Activated CD8-positive, alpha-beta T cell treated with anti-CD3 and anti-CD28 coated beads for 36 hours (primary cell): ENCODE measurements at regions not wholly inside any gene's neighbourhood (a gene's known extent, or its start where the extent isn't known, plus 50 kb on each side); places are given as distances from the start of the nearest gene placed in this dataset.

ENCODE experiments used
- ATAC-seq: fragments of 200-7000 bp; cut with Tn5 transposase; one replicate; pipeline ENCODE4 v1.10.0; 2021; ENCODE audit warnings: mild to moderate bottlenecking, moderate library complexity
- CTCF ChIA-PET: fragments of 350-600 bp; sonication (Branson Sonifier 250); formaldehyde crosslinking; loops from one replicate; lab custom pipeline; 2021; ENCODE audit warnings: antibody characterized with exemption; lab: Charles Lee
- POLR2A ChIA-PET: fragments of 350-600 bp; sonication (Branson Sonifier 250); formaldehyde crosslinking; loops from one replicate; lab custom pipeline; 2021; ENCODE audit warnings: antibody characterized with exemption; lab: Charles Lee
- DNase-seq: peaks from one replicate; pipeline ENCODE4 v3.0.0-alpha.2; 2020
- H3K27ac Mint-ChIP-seq: one replicate; pipeline ENCODE4 v1.8.0; 2021; ENCODE audit warnings: mild to moderate bottlenecking, mixed read lengths
- H3K27me3 Mint-ChIP-seq: one replicate; pipeline ENCODE4 v1.8.0; 2021; ENCODE audit warnings: mixed read lengths
- H3K36me3 Mint-ChIP-seq: one replicate; pipeline ENCODE4 v1.8.0; 2021; ENCODE audit warnings: low read depth, mixed read lengths
- H3K4me1 Mint-ChIP-seq: one replicate; pipeline ENCODE4 v1.8.0; 2021; ENCODE audit warnings: low read depth, mixed read lengths
- H3K4me3 Mint-ChIP-seq: one replicate; pipeline ENCODE4 v1.8.0; 2021; ENCODE audit warnings: mild to moderate bottlenecking, moderate library complexity, mixed read lengths
- H3K9me3 Mint-ChIP-seq: one replicate; pipeline ENCODE4 v1.8.0; 2021; ENCODE audit warnings: mixed read lengths
- intact Hi-C: fragments of 100-400 bp; cut with micrococcal nuclease; formaldehyde crosslinking; loops from one replicate; pipeline ENCODE4 v1.10.0; 2022
- TF ChIP-seq, protein P1 (sequence below): fragments of 200-600 bp; IDR thresholded peaks from one replicate; pipeline ENCODE4 v1.8.0; 2022; ENCODE audit warnings: antibody characterized with exemption, mild to moderate bottlenecking

DNA sequence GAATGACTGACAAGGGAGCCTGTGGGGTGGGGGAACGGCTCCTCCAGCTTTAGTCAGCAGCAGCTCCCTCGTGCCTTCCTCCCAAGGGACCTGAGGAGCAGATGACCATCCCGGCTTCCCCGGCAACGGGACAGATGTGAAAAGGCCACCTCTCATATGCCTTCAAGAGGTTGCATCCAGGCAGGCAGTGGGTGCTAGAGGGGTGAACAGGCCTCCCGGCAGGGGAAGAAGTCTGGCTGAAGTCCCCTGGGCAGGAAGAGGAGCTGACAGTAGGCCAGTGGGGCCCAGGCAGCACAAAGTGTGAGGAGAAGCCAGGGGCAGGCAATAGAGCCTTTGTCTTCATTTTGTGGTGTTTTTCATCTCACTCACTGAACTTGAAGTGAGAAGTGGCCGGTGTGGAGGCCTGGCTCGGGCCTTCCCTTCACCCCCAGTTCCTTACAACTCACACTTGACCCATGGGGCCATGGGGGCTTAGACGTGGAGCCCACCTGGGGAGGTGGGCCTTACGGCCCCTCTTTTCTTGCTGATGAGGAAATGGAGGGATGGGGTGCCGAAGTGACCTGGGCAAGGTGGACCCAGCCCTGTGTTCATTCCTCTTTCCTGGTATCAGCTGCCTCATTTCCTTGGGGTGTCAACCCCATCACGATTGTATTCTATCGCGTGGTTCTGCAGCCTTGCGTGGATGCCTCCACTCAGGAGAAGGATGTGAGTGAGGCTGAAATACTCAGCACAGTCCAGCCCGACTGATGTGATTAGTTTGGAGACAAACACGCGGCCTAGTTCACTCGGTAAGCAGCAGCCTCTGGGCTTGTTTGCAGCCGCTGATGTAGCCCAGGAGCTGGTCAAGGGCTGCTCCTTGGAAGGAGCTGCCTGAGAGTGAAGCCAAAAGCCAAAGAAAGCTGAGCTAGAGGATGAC lies 115.5 kb upstream of the ALDH1A3 start:
- H3K4me3 Mint-ChIP-seq: no peak overlapping the region
- peaks cover 1% of the 10 kb centered on the region for H3K4me1 Mint-ChIP-seq
- no peaks in the 10 kb centered on the region for H3K9me3 Mint-ChIP-seq
- intact Hi-C loops: no loop called here
- DNase-seq (no peak), ATAC-seq (no peak)
- CTCF ChIA-PET: no interaction called here
- no peak overlapping the region for H3K27ac Mint-ChIP-seq
- POLR2A ChIA-PET: interaction anchor here (0.6 kb wide), 1 partner anchor 515 kb away, joined by 3 read pairs; no protein-coding TSS in a partner anchor
- H3K36me3 Mint-ChIP-seq: no peaks in the 10 kb centered on the region
- TF ChIP-seq, protein P1, sequence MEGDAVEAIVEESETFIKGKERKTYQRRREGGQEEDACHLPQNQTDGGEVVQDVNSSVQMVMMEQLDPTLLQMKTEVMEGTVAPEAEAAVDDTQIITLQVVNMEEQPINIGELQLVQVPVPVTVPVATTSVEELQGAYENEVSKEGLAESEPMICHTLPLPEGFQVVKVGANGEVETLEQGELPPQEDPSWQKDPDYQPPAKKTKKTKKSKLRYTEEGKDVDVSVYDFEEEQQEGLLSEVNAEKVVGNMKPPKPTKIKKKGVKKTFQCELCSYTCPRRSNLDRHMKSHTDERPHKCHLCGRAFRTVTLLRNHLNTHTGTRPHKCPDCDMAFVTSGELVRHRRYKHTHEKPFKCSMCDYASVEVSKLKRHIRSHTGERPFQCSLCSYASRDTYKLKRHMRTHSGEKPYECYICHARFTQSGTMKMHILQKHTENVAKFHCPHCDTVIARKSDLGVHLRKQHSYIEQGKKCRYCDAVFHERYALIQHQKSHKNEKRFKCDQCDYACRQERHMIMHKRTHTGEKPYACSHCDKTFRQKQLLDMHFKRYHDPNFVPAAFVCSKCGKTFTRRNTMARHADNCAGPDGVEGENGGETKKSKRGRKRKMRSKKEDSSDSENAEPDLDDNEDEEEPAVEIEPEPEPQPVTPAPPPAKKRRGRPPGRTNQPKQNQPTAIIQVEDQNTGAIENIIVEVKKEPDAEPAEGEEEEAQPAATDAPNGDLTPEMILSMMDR: no peak
- H3K27me3 Mint-ChIP-seq: peaks cover 16% of the 10 kb centered on the region

DNA sequence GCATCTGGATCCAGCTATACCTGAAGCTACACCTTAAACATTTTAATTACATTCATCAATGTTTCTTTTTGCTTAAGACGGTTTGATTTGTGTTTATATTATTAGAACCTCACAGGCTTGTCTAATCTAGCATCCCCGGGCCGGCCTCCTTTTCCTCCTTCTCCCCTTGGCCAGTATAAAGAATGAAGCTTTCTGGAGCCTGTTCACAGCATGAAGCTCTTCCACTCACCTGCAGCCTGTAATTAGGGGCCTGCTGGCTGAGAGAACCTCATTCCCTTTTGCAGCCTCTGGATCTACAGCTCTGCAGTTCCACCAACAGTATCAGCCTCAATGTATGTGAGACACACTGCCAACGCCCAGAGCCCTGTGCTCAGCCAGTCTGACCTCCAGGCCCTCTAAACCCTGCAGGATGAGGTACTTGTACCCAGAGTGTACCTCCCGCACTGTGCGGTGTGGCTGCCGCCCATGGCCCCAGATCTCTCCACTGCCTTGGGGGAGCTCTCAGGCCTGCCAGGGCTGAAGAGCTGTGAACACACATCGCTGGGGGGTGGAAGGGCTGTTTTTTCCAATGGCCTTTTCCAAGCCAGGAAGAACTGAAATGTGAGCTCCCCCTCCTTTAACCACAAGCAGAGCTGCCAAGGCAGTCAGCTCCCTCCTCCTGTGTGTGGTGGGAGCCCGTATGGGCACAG lies 114.7 kb upstream of the ALDH1A3 start:
- DNase-seq (no peak), ATAC-seq (no peak)
- Mint-ChIP-seq H3K4me1 (no peaks in the 10 kb centered on the region), H3K27me3 (peaks cover 8% of the 10 kb centered on the region), H3K4me3 (no peak overlapping the region), H3K27ac (no peak overlapping the region), H3K9me3 (no peaks in the 10 kb centered on the region), H3K36me3 (no peaks in the 10 kb centered on the region)
- intact Hi-C loops: no loop called here
- POLR2A ChIA-PET: no interaction called here
- TF ChIP-seq, protein P1: no peak
- CTCF ChIA-PET: interaction anchor here (0.8 to 1.1 kb wide), 2 partner anchors 8 to 108 kb away, joined by 4 read pairs; no protein-coding TSS in a partner anchor

DNA sequence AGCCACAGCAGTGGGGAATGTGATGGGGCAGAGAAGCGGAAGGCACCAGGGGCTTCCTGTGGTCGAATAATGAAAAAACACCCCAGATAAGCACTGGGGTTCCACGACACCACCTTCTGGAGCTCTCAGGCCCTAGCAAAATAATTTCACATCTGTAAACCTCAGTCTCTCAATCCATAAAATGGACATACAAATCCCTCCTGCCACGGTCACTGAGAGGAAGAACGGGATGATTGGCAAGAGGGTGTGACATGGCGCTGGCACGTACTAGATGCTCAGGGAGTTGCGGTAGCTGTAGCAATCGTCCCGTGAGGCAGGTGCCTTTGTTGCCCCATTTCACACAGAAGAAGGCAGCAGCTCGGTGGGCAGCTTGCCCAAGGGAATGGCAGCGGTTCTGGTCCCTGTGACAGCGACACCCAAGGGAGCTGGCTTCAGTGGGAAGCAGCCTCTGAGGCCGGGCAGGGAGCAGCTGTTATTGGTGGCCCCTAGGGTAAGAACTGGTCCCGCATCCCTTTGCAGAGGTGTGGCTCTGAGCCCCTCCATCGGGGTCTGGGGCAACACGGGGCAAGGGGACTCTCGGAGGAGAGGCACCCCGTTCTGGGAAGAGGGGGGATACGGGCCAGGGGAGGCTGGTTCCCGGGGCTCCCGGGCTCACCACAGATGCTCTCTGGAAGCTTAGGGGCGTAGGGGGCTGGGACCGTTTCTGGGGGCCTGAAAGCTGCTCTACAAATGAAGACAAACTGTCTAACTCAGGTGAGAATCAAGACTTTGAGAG lies 114.0 kb upstream of the ALDH1A3 start:
- DNase-seq (no peak), ATAC-seq (no peak)
- Mint-ChIP-seq H3K9me3 (no peaks in the 10 kb centered on the region), H3K27ac (no peak overlapping the region), H3K4me1 (no peaks in the 10 kb centered on the region), H3K4me3 (no peak overlapping the region), H3K27me3 (peaks cover 4% of the 10 kb centered on the region), H3K36me3 (no peaks in the 10 kb centered on the region)
- TF ChIP-seq, protein P1: no peak
- POLR2A ChIA-PET: no interaction called here
- intact Hi-C loops: no loop called here
- CTCF ChIA-PET: interaction anchor here (0.8 to 1.1 kb wide), 2 partner anchors 9 to 107 kb away, joined by 4 read pairs; no protein-coding TSS in a partner anchor

DNA sequence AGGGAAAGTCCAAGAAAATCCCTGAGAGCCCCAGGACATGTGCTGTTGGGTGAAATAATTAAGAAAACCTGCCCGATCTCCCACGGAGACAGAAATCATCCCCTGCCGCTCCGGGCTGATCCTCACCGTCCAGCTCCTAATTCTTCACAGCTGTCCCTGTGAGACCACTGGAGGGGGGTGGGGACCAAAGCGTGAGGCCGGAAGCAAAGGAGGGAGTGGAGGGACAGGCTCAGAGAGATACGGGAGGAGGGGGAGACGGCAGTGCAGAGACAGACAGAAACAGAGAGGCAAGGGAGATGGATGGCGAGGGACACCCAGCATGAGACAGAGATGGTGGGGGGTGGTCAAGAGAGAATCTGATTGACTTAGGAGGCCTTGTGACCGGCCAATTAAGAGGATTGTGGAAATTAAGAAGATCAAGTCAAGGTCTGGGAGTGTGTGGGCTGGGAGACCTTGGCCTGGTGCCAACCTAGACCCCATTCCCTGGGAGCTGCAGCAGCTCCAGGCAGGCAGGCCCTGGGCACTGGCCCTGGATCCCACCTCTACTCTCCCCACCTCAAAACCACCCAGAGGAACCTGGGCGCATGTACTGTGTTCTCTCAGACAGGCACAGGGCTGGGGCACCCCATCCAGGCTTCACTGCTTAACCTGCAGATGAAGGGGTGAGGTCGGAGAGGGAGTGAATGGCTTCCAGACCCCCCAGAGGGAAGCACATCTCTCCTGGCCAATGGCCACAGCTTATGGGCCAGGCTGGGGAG lies 113.2 kb upstream of the ALDH1A3 start:
- intact Hi-C loops: no loop called here
- ATAC-seq (no peak), DNase-seq (no peak)
- Mint-ChIP-seq H3K27ac (no peak overlapping the region), H3K4me1 (no peaks in the 10 kb centered on the region), H3K4me3 (no peak overlapping the region), H3K9me3 (no peaks in the 10 kb centered on the region), H3K36me3 (no peaks in the 10 kb centered on the region), H3K27me3 (peaks cover 4% of the 10 kb centered on the region)
- ChIA-PET POLR2A (no interaction called here), CTCF (interaction anchor here (1.1 kb wide), 1 partner anchor 107 kb away, joined by 4 read pairs; no protein-coding TSS in a partner anchor)
- TF ChIP-seq, protein P1: no peak
